ENCODE measurements at regions not wholly inside any gene's neighbourhood (a gene's known extent, or its start where the extent isn't known, plus 50 kb on each side); places are given as distances from the start of the nearest gene placed in this dataset.
A peak's percentile ranks its signal among the peaks of the same experiment; 100 is the strongest.

GRCh38 chr20:40970218-40970617 lies 58.4 kb upstream of the TOP1 start:
- H3K9me3 ChIP-seq (ENCODE audit: control insufficient read depth in 1 of 2, insufficient read depth in 1 of 2, low read depth in 1 of 2, low read length in 2 of 2), result no peaks in the 10 kb centered on the region
- ChIA-PET POLR2A (no interaction called here), CTCF (interaction anchor here (1.4 kb wide), 1 partner anchor 125 kb away, joined by 5 read pairs; no protein-coding TSS in a partner anchor), RAD21 (ENCODE audit: low non-redundant PET in 1 of 2, low total read pairs in 2 of 2, uncharacterized antibody in 2 of 2, unreplicated experiment in 2 of 2) (no interaction called here)
- no peak overlapping the region for H3K4me3 ChIP-seq (replicated peaks in 1 of 2; ENCODE audit: low read depth in 1 of 2, low read length in 2 of 2)
- no peak overlapping the region for H3K27ac ChIP-seq (ENCODE audit: low read depth, low read length)
- BruUV-seq (replicated peaks), result no TSS peak
- no peak for DNase-seq (ENCODE audit: low read depth, low spot score)
- intact Hi-C loops (cut with micrococcal nuclease), result no loop called here
- TF ChIP-seq, protein P1, sequence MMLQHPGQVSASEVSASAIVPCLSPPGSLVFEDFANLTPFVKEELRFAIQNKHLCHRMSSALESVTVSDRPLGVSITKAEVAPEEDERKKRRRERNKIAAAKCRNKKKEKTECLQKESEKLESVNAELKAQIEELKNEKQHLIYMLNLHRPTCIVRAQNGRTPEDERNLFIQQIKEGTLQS (IDR thresholded peaks at IDR 0.05), result no peak
- TF ChIP-seq EGR1 (IDR thresholded peaks at IDR 0.05; ENCODE audit: low read depth), result no peak
- TF ChIP-seq POLR2A (IDR thresholded peaks at IDR 0.05; ENCODE audit: borderline replicate concordance, extremely low read depth, insufficient read depth, insufficient read length), result no peak
- TF ChIP-seq, protein P2, sequence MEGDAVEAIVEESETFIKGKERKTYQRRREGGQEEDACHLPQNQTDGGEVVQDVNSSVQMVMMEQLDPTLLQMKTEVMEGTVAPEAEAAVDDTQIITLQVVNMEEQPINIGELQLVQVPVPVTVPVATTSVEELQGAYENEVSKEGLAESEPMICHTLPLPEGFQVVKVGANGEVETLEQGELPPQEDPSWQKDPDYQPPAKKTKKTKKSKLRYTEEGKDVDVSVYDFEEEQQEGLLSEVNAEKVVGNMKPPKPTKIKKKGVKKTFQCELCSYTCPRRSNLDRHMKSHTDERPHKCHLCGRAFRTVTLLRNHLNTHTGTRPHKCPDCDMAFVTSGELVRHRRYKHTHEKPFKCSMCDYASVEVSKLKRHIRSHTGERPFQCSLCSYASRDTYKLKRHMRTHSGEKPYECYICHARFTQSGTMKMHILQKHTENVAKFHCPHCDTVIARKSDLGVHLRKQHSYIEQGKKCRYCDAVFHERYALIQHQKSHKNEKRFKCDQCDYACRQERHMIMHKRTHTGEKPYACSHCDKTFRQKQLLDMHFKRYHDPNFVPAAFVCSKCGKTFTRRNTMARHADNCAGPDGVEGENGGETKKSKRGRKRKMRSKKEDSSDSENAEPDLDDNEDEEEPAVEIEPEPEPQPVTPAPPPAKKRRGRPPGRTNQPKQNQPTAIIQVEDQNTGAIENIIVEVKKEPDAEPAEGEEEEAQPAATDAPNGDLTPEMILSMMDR (IDR thresholded peaks at IDR 0.05 in 2 of 3, conservative IDR thresholded peaks at IDR 0.05 in 1 of 3; ENCODE audit: borderline replicate concordance in 1 of 3, insufficient read depth in 1 of 3, low read depth in 2 of 3, low read length in 2 of 3), result peak in 2 of 3 experiments; percentile 9 to 13; a peak in 1 of 6 replicates
- TF ChIP-seq ZNF274 (IDR thresholded peaks at IDR 0.05; ENCODE audit: low read depth, low read length), result no peak
- no peak for TF ChIP-seq POLR2AphosphoS5 (IDR thresholded peaks at IDR 0.05; ENCODE audit: low read depth, low read length)
- TF ChIP-seq RAD21 (IDR thresholded peaks at IDR 0.05; ENCODE audit: low read depth), result peak; percentile 27; the same call in 1 of the 2 replicates
- no peak for TF ChIP-seq CBX3 (IDR thresholded peaks at IDR 0.05; ENCODE audit: low read depth)
- no peaks in the 10 kb centered on the region for H4K20me1 ChIP-seq (ENCODE audit: insufficient read depth)
- no peak overlapping the region for H3K4me2 ChIP-seq (ENCODE audit: low read length)
- H3K4me1 ChIP-seq (ENCODE audit: control insufficient read depth in 1 of 2, insufficient read depth in 2 of 2, low read length in 2 of 2), result 0 out of 4 replicates have a peak, but pooled peaks cover 0 to 2% of the 10 kb centered on the region in 2 experiments
- H3K27me3 ChIP-seq (ENCODE audit: insufficient read depth, low read length), result no peaks in the 10 kb centered on the region
- H3K9me2 ChIP-seq (ENCODE audit: insufficient read depth), result no peaks in the 10 kb centered on the region
- H2AFZ ChIP-seq (ENCODE audit: low read depth, low read length, poor library complexity, severe bottlenecking), result no peak overlapping the region
- no peak for ATAC-seq
- H3K9ac ChIP-seq (ENCODE audit: low read length), result no peak overlapping the region
- no peaks in the 10 kb centered on the region for H3K79me2 ChIP-seq (ENCODE audit: insufficient read depth, low read length)
- H3K36me3 ChIP-seq (ENCODE audit: control insufficient read depth in 1 of 2, insufficient read depth in 2 of 2, low read length in 2 of 2), result no peaks in the 10 kb centered on the region

DNA sequence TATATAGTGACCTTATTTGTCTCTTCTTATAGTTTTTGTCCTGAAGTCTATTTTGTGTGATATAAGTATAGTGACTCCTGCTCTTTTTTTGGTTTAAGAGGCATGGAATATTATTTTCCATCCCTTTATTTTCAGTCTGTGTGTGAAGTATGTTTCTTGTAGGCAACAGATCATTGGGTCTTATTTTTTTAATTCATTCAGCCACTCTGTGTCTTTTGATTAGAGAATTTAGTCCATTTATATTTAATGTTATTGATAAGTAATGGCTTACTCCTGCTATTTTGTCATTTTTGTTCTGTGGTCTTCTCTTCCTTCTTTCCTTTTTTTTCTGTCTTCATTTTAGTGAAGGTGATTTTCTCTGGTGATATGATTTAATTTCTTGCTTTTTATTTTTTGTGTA lies 51.4 kb upstream of the TOP1 start:
- no peaks in the 10 kb centered on the region for H3K79me2 ChIP-seq (ENCODE audit: insufficient read depth, low read length)
- ChIA-PET POLR2A (no interaction called here), CTCF (no interaction called here), RAD21 (ENCODE audit: low non-redundant PET in 1 of 2, low total read pairs in 2 of 2, uncharacterized antibody in 2 of 2, unreplicated experiment in 2 of 2) (no interaction called here)
- H3K4me2 ChIP-seq (ENCODE audit: low read length), result no peak overlapping the region
- no peaks in the 10 kb centered on the region for H3K9me2 ChIP-seq (ENCODE audit: insufficient read depth)
- intact Hi-C loops (cut with micrococcal nuclease), result no loop called here
- H3K27me3 ChIP-seq (ENCODE audit: insufficient read depth, low read length), result no peaks in the 10 kb centered on the region
- H4K20me1 ChIP-seq (ENCODE audit: insufficient read depth), result no peaks in the 10 kb centered on the region
- no peak for DNase-seq (ENCODE audit: low read depth, low spot score)
- BruUV-seq (replicated peaks), result no TSS peak
- no peak overlapping the region for H3K4me3 ChIP-seq (replicated peaks in 1 of 2; ENCODE audit: low read depth in 1 of 2, low read length in 2 of 2)
- H3K27ac ChIP-seq (ENCODE audit: low read depth, low read length), result no peak overlapping the region
- H3K9me3 ChIP-seq (ENCODE audit: control insufficient read depth in 1 of 2, insufficient read depth in 1 of 2, low read depth in 1 of 2, low read length in 2 of 2), result peaks cover 4 to 13% of the 10 kb centered on the region in 2 experiments; a peak in 2 of 4 replicates
- H2AFZ ChIP-seq (ENCODE audit: low read depth, low read length, poor library complexity, severe bottlenecking), result no peak overlapping the region
- ATAC-seq, result no peak
- no peaks in the 10 kb centered on the region for H3K36me3 ChIP-seq (ENCODE audit: control insufficient read depth in 1 of 2, insufficient read depth in 2 of 2, low read length in 2 of 2)
- no peaks in the 10 kb centered on the region for H3K4me1 ChIP-seq (ENCODE audit: control insufficient read depth in 1 of 2, insufficient read depth in 2 of 2, low read length in 2 of 2)
- no peak overlapping the region for H3K9ac ChIP-seq (ENCODE audit: low read length)
- TF ChIP-seq, protein P3, sequence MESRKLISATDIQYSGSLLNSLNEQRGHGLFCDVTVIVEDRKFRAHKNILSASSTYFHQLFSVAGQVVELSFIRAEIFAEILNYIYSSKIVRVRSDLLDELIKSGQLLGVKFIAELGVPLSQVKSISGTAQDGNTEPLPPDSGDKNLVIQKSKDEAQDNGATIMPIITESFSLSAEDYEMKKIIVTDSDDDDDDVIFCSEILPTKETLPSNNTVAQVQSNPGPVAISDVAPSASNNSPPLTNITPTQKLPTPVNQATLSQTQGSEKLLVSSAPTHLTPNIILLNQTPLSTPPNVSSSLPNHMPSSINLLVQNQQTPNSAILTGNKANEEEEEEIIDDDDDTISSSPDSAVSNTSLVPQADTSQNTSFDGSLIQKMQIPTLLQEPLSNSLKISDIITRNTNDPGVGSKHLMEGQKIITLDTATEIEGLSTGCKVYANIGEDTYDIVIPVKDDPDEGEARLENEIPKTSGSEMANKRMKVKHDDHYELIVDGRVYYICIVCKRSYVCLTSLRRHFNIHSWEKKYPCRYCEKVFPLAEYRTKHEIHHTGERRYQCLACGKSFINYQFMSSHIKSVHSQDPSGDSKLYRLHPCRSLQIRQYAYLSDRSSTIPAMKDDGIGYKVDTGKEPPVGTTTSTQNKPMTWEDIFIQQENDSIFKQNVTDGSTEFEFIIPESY (IDR thresholded peaks at IDR 0.05; ENCODE audit: extremely low read depth, insufficient replicate concordance, low read length), result no peak
- TF ChIP-seq ZFX (IDR thresholded peaks at IDR 0.05), result no peak
- TF ChIP-seq, protein P1 (IDR thresholded peaks at IDR 0.05), result no peak
- TF ChIP-seq EZH2phosphoT487 (IDR thresholded peaks at IDR 0.05; ENCODE audit: borderline replicate concordance), result no peak
- TF ChIP-seq CBX3 (IDR thresholded peaks at IDR 0.05; ENCODE audit: low read depth), result peak; percentile 57; the same call in 1 of the 2 replicates
